NCI-H1694 treated with DMSO at 0.1 percent for 48 hours (cell line): ENCODE measurements at regions not wholly inside any gene's neighbourhood (a gene's known extent, or its start where the extent isn't known, plus 50 kb on each side); places are given as distances from the start of the nearest gene placed in this dataset.

Source experiments
- DNase-seq: peaks from one replicate; lab custom pipeline; 2025; lab: John Stamatoyannopoulos, UW

DNA sequence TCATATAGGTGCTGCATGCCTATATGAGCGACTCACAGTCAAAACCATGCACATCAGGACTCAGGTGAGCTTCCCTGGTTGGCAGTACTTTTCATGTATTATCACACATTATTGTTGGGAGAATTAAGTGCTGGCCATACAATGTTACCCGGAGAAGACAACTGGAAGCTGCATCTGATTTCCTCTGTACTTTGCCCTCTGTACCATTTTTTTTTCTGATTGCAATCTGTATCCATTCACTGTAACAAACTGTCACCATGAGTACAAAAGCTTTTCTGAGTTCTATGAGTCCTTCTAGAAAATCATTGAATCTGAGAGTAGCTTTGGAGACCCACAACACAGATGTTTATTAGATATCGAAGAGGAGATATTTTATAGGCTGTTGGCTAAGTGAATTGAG lies 651.0 kb downstream of the NR2F1-AS1 start:
- no peak for DNase-seq

DNA sequence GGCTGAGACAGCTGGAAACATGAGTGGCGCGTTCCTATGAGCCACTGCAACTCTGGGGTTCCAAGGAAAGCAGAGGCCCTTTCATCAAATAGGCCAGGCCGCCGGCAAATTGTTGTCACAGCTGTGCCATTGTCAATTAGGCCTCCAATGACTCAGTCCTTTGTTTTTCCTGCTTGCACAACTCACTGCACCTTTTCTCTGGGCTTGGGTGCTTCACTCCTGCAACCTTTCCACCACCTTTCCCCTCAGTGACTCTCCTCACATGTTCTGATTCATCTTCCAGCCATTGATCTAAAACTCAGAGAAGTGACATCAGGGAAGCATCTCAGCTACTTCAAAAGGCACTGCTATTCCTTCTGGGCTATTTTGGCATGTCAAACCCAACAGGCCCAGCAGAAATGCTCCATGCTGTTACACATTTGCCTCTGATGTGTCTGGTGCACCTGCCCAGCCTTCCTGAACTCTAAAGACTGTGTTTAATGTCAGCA lies 653.7 kb downstream of the NR2F1-AS1 start:
- no peak for DNase-seq

DNA sequence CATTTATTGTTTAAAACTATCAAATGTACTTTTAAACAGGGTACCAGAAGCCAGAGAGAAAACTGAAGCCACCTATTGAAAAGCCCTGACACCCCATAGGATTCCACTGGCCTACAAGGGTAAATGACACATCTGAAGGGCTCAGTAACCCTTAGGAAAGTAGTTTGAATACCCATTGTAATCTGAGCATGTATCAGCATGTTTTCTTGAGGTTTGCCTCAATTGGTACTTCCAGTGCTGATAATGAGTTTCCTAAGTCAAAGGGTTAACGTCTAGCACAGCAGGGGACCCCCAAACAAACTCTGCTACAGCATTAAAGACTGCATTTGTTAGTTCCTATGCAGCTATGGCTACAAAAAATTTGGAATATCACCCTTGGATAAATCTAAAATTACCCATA lies 657.1 kb downstream of the NR2F1-AS1 start:
- DNase-seq, result no peak

DNA sequence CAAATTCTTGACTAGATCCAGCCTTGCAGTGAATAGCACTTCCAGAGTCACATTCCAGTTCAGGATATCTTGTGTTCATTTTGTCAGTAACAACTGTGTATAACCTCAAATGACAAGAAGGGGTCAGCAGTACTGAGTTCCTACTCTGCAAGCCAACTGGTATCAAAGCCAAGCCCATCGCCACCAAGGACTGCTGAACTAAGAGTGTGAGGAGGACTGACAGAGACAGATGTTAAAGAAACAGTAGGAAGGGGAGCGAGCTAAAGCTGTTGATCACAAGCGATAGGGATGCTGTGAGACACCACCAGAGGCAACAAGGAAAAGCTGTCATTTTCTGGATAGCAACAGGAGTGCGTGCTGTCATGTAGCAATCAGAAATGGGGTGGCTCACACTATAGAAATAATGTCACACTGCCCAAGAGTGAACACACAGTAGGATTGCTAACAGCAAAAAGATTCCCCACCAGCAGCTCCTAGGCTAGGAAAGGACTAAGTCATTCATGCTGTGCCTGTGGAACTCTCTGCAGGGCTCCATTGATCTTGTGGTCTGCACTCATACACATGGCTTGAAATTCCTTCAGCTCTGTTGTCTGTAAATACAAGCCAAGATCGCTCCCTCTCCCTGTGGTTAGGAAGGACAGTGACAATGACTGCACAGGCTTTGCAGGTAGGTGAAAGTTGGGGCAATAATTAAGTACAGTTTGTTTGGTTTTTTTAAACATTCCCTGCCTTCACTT lies 658.6 kb downstream of the NR2F1-AS1 start:
- DNase-seq, result no peak

DNA sequence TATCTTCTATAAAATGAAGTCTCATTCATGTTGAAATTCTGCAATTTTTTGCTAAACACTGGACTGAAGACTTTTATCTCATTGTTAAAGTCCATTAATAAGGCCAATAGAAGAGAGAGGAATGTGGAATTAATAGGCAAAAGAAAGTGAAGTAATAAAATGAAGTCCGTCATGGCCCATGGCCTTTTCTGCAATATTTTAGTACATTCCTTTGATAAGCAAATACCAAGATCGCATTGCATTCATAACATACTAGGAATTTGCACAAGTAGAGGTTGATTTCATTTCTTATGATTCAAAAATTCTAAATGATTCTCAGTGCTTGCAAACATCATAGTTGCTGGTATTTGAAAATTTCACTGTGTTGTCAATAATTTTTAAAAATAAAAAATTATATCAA lies 664.0 kb downstream of the NR2F1-AS1 start:
- DNase-seq, result no peak

DNA sequence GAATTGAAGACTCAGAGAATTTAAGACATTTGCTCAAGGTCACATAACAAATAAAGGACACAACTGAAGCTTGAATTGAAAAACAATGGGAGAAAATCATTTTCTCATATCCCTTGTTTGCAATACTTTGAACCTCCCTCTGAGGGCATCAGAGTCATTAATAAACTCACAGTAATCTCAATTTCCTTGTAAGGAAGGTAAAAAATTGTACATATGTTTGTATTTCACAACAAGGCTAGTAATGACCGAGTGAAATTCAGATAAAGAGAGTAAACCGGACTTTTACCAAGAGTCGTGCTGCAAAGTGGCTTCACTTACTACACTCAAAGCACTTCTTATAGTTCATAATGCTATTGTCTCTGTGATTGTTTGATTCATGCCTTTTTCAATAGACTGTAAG lies 665.0 kb downstream of the NR2F1-AS1 start:
- DNase-seq, result no peak

DNA sequence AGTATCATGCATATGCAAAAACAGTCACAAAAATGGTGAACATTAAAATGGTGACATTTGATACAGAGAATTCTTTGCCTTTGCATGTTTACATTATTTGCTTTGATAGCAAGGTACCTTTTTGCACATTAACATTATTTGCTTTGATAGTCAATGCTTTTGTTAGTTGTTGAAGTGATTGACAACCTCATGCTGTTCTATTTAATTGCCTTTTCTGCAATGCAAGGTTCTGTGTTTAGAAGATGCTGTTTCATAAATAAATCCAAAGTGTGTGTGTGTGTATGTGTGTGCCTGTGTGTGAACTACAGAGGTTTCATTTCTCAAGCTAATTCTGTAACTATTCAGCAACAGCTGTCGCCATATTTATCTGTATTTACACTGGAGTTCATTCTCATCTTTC lies 668.7 kb downstream of the NR2F1-AS1 start:
- DNase-seq, result peak; percentile 53

DNA sequence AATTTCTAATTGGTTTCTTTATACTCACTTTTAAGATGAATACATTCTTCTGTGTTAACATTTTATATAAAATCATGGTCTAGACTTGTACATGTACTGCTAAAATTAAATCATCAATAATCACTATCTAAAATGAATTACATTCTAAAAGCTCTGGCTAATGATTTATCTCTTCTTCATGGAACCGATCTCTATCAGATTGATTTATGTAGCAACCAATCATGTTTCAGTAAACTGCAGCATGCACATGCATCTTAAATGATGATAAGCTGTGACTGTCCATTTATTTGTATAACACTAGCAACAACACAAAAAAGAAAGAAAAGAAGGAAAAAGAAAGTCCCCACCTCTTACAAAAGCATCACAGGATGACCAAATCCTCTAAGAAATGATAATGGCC lies 669.2 kb downstream of the NR2F1-AS1 start:
- no peak for DNase-seq

DNA sequence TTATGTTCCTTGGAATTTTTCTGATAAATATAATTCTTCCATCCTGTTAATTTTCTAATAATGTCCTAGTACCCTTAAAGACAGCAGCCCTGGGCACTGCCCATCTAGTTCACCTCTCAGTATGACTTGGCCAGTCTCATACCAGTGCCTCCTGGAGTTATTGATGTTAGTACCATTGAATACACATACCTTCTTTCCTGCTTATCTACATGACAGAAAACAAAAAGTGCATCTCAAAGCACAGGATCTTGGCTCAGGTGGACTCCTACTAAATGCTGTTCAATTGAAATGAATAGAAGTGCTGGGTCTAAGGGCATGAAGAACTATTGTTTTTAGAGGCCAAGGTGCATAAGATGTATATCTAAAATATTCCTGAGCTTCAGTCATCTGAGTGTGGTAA lies 669.7 kb downstream of the NR2F1-AS1 start:
- DNase-seq, result no peak

DNA sequence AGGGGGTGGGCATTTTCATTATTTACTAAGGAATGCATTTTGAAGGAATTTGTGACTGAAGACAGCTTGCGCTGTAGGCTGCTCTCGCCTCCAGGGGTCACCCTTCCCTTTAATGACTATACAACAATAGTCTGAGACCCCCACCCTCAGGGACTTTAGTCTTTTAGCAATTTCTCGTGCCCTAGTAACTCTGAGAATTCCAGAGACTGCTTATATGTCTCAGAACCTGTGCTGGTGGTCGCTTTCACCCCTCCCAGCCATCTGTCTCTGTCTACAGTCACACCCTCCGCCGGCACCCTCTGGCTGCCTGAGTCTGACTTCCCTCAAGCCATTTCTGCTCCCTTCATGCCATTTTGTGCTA lies 671.4 kb downstream of the NR2F1-AS1 start:
- peak; percentile 42 for DNase-seq

DNA sequence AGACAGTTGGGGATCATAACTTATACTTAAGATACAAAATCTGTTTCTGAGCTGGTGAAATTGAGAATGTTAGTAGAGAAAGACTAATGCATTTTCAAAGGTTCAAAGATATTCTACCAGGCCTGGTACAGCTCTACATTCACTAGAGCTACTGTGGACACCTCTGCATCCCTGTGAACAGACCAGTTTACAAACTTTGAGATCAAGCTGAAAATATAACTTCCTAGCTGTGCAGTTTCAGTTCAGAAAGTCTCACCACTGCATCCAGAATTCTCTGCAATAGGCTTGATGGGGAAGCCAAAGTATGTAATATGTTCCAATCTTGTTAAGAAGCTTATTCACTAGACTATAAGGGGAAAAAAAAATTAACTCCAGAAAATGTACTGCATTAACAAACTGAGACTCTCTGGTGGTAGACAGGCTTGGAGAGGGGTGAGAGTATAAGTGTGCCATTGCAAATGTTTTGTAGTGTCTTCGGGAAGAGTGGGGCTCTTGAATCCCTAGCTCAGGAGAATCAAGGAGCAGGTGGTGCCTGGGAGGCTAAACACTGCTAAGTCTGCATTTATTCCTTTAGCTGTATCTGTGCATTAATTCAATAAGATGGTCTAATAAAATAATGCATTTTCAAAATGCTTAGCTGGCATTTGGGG lies 671.9 kb downstream of the NR2F1-AS1 start:
- DNase-seq, result no peak

DNA sequence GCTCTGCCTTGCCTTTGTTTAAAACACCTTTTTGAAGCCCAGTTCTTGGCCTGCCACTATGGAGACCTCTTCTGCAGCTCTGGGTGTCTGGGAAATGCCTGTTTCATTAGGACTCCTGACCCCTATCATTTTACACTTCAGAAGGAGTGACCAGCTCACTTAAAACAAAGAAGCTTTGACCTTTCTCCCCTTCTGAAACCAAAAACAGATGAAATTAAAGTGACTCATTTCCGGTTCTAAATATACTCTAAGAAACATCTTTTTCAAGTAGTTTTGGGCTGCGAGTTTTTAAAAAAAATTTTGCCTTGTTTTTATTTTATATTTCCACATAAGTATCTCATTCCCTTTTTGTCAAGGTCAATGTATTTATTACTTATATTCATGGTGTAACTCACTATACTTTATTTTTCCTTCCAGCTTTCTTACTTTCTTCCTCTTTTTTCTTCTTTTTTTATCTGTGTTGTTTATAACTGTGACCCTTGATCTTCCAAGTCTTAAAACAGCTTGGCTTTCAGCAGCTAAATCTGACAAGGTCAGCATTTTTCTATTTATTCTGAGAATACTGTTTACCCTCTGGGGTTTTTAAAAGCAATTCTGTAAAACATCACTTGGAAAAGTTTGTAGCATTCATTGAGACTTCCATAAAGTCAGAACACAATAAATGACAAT lies 672.9 kb downstream of the NR2F1-AS1 start:
- DNase-seq, result no peak

DNA sequence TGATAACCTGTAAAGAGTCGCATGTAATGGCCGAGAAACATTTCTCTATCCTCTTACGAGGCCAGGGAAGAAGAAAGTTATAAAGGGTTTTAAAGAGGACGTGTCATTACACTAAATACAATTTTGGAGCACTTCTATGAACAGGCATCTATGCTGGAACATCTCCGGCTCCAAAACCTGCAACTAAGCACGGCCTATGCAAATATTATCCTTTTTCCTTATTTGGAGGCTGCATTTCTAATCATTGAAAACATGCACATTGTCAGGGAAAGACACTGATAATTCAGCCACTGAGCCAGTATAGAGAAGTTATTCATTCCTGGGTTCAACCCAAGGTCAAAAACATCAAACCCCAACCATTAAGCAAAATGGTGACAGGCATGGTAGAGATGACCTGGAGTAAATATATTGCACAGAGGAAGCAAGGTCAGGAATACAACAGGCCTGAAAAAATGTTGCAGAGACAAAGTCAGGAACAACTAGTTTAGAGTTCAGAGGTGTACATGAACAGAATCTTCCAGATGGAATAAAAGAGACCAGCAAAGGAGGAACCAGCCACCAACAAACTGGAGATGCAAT lies 674.1 kb downstream of the NR2F1-AS1 start:
- DNase-seq, result no peak

DNA sequence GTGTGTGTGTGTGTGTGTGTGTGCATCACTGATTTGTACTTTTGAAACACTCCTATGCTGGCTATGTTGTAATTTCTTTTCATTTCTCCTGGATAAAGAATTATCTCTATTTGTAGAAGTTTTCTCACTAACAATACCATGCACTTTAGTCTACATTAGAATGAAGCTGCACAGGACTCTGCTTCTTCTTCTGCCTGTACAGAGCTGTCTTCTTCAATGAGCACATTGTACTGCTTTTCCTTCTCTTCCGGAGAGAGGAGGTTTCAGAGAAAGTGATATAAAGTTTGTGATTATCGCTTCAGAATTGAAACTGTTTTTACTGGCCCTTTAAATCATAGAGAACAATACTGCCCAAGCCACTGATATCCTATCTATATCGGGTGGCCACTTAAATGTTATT lies 677.0 kb downstream of the NR2F1-AS1 start:
- no peak for DNase-seq

DNA sequence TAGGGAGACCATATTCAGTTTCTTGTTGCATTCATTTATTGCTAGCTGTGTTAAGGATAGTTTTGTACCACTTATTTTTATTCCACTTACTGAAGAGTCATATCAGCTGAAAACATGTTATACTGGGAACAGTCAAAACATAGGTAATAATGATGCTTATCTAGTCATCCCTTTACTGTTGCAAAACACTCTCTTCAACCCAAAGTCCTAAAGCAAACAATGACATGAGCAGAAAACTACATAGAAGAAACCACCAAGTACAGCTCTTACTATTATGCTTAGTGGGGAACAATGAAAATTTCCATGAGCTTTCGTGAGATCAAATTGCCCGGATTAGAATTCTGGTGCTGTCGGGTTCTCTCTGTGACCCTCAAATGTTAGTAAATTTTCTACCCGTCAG lies 681.4 kb downstream of the NR2F1-AS1 start:
- DNase-seq, result no peak

DNA sequence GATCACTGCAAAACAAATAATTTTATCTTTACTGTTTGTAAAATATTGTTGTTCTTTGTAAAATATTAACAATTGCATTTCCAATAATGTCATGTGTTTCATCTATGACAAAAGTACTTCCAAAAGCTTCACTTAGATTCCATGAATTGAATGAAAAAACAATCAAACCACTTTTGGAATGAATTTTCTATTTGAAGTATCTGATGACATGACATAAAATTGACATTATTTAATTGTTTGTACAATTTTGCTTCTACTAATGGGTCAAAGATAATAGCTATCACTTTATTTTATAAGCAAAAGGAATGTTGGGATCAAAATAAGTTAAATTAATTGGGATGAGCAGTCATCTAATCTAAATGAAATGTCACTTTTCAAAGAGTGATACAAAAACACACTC lies 684.3 kb downstream of the NR2F1-AS1 start:
- no peak for DNase-seq

DNA sequence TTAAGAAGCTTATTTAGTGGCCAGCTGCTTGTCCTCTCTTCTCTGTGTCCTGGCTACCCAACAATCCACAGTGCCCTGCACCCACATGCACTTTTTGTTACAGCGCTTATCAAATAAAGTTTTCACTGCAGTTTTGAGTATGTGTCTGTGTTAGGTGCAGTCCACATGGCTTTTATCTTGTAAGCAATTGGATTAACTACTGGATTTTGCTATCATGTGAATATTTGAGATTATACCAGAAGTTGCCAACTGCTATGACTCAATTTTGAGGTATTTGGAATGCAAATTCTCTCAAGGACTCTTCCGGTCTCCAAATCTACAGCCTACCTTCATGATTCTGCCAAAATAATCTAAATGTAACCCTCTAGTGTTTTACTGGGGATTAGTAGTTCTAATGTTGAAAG lies 690.2 kb downstream of the NR2F1-AS1 start:
- no peak for DNase-seq

DNA sequence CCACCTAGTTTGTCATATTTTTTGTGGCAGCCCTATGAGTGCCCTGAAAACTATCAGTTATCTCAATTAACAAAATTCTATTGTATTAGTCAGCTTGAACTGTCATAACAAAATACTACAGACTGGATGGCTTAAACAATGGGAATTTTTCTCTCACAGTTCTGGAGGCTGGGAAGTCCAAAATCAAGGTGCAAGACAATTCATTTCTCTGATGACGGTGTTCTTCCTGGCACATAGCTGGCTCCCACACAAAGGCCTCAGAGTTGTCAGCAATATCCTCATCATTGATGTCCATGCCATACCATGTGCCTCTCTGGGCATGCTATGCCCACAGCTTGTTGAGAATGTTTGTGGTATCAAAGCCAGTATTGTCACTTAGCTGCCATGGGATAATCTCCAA lies 691.9 kb downstream of the NR2F1-AS1 start:
- DNase-seq, result no peak

DNA sequence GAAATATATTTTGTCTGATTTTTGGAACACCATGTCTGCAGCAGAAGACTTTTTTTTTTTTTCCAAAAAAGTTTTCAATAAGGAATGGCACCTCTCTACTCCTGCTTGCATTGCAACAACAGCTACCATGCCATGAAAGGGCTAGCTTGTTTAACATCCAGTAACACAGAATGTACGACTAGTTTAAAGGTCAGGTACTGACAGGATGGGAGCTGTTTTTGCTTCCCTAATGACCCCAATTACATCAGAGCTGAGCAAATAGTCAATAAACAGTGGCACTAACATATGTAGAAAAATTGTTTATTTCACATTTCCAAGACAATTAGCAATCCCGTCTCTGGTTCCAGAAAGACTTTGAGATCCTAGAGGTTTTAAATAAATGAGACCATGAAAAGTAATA lies 693.8 kb downstream of the NR2F1-AS1 start:
- no peak for DNase-seq

DNA sequence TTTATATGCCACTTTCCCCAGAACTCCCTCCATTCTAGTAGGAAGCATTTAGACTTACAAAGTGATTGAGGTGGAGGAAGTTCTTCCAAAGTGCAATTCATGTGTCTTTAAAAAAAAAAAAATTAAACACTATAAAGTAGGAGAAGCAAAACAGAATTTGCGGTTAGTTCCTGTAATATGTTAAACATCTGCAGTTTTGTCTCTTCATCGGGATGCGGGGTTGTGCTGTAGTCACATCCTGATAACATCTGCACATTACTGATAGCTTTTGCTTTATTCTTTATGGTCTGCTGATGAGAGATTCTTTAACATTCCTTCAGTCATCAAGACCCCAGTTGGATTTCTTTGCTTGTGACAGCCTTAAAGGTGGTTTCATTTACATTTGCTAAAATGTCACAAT lies 694.3 kb downstream of the NR2F1-AS1 start:
- DNase-seq, result no peak

DNA sequence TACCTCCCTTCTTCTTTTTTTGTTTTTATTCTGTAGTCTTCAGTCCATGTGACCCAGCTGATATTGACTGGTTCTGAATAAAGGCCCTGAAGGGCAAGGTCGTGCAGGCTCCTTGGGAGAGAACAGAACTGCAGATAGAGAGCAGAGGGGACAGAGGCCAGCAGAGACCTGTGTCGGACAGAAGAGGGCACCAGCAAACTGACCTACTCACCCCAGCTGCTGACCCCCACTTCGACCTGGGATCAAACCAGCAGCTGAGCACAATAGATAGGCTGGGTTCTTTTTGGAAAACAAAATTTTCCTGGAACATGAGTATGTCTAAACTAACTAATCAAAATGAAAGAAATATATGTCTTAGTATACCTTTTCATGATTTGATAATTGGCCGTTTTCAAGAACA lies 695.1 kb downstream of the NR2F1-AS1 start:
- DNase-seq, result no peak

DNA sequence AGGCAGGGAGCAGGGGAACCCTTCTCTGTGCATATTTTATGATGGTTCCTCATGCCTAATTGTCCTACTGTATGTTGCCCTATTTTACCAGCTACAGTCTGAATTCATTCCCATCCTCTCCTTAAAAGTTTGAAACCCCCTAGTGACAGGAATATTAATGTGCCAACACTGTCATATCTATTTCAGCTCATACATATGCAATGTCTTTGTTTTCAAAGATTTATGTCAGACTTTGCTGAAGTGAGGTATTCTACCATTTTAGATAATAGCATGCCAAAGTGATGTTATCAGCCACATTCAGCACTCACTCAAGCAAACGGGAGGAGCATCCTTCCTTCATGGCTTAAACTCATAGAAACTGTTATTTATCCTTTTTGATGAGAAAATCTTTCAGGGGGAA lies 696.5 kb downstream of the NR2F1-AS1 start:
- no peak for DNase-seq
